Suprapubic skin (tissue), 4 donors: ENCODE measurements at regions not wholly inside any gene's neighbourhood (a gene's known extent, or its start where the extent isn't known, plus 50 kb on each side); places are given as distances from the start of the nearest gene placed in this dataset.
"Not testable (repeated sequence)": the region's sequence is repeated elsewhere in the genome, so short reads cannot be mapped to it uniquely, and the experiment has no call there.

Source experiments
- DNase-seq, 2 donors: peaks; one replicate each; pipeline ENCODE4 v3.0.0-alpha.2; 2019; ENCODE audit warnings: low spot score in 2 of 2
- H3K27ac ChIP-seq: fragments of 200-600 bp; sonication (generic); one replicate; pipeline ENCODE4 v1.5.1; 2019
- H3K27me3 ChIP-seq: fragments of 200-600 bp; sonication (generic); one replicate; pipeline ENCODE4 v1.5.1; 2019
- H3K36me3 ChIP-seq: fragments of 200-600 bp; sonication (generic); one replicate; pipeline ENCODE4 v1.5.1; 2019
- H3K4me1 ChIP-seq: fragments of 200-600 bp; sonication (generic); one replicate; pipeline ENCODE4 v1.5.1; 2019
- H3K4me3 ChIP-seq: fragments of 200-600 bp; sonication (generic); one replicate; pipeline ENCODE4 v1.5.1; 2019; ENCODE audit warnings: mild to moderate bottlenecking
- H3K9me3 ChIP-seq: fragments of 200-600 bp; sonication (generic); one replicate; pipeline ENCODE4 v1.5.1; 2019
- EP300 ChIP-seq: sonication (generic); formaldehyde crosslinking; IDR thresholded peaks from one replicate; pipeline ENCODE4 v1.6.1; 2017; ENCODE audit warnings: antibody characterized with exemption
- POLR2A ChIP-seq, 2 donors: fragments of 450-650 bp; IDR thresholded peaks; one replicate each; pipeline ENCODE4 v1.6.1; 2017; ENCODE audit warnings: antibody characterized with exemption in 2 of 2, mild to moderate bottlenecking in 2 of 2, moderate library complexity in 2 of 2
- POLR2AphosphoS5 ChIP-seq, 3 donors: sonication (generic); formaldehyde crosslinking; IDR thresholded peaks; one replicate each; pipeline ENCODE4 v1.6.1; 2017; ENCODE audit warnings: antibody characterized with exemption in 3 of 3
- WGBS: methylation state at CpG from one replicate; pipeline ENCODE4 v1.1.5; 2018; 5-methylcytosine and 5-hydroxymethylcytosine counted together
- TF ChIP-seq, protein P1 (sequence below), 2 donors: fragments of 200-600 bp in 1 of 2; fragments of 450-650 bp in 1 of 2; sonication (generic) in 1 of 2; IDR thresholded peaks; one replicate each; pipeline ENCODE4 v1.5.1; 2016 to 2019; ENCODE audit warnings: antibody characterized with exemption in 2 of 2, mild to moderate bottlenecking in 1 of 2, moderate library complexity in 1 of 2

DNA sequence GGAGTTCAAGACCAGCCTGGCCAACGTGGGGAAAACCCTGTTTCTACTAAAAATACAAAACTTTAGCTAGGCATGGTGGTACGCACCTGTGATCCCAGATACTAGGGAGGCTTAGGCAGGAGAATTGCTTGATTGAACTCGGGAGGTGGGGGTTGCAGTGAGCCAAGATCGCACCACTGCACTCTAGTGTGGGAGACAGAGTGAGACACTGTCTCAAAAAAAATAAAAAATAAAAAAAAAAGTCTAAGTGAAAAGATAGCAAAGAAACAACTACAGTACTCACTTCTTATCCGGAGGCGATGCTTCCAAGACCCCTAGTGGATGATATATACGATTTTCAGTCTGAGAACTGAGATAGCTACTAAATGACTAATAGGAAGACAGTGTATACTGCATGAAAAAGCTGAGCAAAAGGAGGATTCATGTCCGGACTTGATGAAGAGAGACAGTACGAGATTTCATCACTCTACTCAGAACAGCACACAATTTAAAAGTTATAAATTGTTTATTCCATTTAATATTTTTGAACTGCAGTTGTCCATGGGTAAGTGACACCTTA is 138.7 kb upstream of the GOLGA6L6 start:
- not testable (repeated sequence) for H3K9me3 ChIP-seq, H3K27me3 ChIP-seq, H3K27ac ChIP-seq, H3K36me3 ChIP-seq, DNase-seq, H3K4me1 ChIP-seq, H3K4me3 ChIP-seq
- WGBS, result 74% methylated on average over 5 of the region's 9 CpGs

DNA sequence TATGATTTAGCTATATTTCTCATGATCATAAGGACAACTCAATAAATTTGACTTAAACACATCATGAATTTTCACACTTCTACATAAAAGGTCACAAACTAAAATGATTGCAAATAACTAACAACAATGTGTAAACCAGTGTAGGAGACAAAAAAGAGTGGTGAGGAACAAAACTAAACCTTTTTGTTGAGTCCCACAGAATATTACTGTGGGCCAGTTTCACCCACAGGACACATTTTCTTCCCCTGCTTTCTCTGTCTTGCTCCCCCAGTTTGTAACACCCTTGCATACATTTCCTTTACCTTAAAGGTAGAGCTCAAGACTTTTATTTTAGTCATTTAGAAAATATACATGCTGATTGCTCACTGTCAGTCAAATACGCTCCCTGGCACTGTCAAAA is 130.9 kb upstream of the GOLGA6L6 start:
- no peaks in the 10 kb centered on the region for H3K9me3 ChIP-seq
- no peak overlapping the region for H3K4me3 ChIP-seq
- no peaks in the 10 kb centered on the region for H3K36me3 ChIP-seq
- TF ChIP-seq EP300, result no peak
- no peak for TF ChIP-seq POLR2A (IDR thresholded peaks at IDR 0.05)
- no peak for TF ChIP-seq POLR2AphosphoS5 (IDR thresholded peaks at IDR 0.05)
- TF ChIP-seq, protein P1, sequence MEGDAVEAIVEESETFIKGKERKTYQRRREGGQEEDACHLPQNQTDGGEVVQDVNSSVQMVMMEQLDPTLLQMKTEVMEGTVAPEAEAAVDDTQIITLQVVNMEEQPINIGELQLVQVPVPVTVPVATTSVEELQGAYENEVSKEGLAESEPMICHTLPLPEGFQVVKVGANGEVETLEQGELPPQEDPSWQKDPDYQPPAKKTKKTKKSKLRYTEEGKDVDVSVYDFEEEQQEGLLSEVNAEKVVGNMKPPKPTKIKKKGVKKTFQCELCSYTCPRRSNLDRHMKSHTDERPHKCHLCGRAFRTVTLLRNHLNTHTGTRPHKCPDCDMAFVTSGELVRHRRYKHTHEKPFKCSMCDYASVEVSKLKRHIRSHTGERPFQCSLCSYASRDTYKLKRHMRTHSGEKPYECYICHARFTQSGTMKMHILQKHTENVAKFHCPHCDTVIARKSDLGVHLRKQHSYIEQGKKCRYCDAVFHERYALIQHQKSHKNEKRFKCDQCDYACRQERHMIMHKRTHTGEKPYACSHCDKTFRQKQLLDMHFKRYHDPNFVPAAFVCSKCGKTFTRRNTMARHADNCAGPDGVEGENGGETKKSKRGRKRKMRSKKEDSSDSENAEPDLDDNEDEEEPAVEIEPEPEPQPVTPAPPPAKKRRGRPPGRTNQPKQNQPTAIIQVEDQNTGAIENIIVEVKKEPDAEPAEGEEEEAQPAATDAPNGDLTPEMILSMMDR (IDR thresholded peaks at IDR 0.05), result no peak
- H3K27me3 ChIP-seq, result no peaks in the 10 kb centered on the region
- no peak for DNase-seq
- no peaks in the 10 kb centered on the region for H3K4me1 ChIP-seq
- 63% methylated on average over 1 of the region's 1 CpG for WGBS
- no peak overlapping the region for H3K27ac ChIP-seq

DNA sequence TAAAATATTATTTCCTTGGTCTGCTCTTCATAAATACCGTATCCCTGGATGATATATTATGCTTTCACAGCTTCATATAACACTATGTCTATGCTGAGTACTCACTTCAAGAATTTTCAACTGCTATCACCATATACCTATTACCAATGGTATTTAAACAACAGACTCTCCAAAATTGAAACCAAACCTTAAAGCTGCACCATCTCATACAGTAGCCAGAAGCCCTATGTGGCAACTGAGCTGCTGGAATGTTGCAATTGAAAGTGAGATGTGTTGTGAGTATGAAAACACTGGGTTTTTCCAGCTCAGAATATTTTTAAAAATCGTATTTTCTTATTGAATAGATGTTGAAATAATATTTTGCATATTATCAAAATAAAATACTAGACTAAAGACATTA is 130.1 kb upstream of the GOLGA6L6 start:
- no peak overlapping the region for H3K4me3 ChIP-seq
- no peaks in the 10 kb centered on the region for H3K9me3 ChIP-seq
- DNase-seq, result no peak
- no peak for TF ChIP-seq EP300
- TF ChIP-seq POLR2A (IDR thresholded peaks at IDR 0.05), result no peak
- TF ChIP-seq, protein P1 (IDR thresholded peaks at IDR 0.05), result no peak
- TF ChIP-seq POLR2AphosphoS5 (IDR thresholded peaks at IDR 0.05), result no peak
- H3K27ac ChIP-seq, result no peak overlapping the region
- H3K4me1 ChIP-seq, result no peaks in the 10 kb centered on the region
- no peaks in the 10 kb centered on the region for H3K27me3 ChIP-seq
- 30% methylated on average over 2 of the region's 2 CpGs for WGBS
- H3K36me3 ChIP-seq, result no peaks in the 10 kb centered on the region

DNA sequence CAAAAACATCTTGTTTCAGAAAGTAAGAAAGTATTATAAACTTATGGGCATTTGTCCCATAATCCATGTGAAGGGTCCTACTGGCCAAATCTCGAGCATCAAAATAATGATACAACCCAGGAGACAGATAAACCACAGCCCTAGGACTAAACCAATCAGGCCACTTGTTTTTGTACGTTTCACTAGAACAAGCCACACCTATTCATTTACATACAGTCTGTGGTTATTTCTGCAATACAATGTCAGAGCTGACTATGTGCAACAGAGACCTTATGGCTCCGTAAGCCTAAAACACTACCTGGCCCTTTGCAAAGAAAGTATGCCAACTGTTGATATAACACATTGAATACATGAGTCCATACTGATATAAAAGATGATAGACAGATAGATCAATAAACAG is 124.8 kb upstream of the GOLGA6L6 start:
- not testable (repeated sequence) for H3K27ac ChIP-seq, DNase-seq, H3K4me1 ChIP-seq, H3K4me3 ChIP-seq, H3K36me3 ChIP-seq, H3K9me3 ChIP-seq, H3K27me3 ChIP-seq
- TF ChIP-seq, protein P1 (IDR thresholded peaks at IDR 0.05), result peak in 1 of 2 donors; percentile 2
- WGBS, result 52% methylated on average over 3 of the region's 3 CpGs

DNA sequence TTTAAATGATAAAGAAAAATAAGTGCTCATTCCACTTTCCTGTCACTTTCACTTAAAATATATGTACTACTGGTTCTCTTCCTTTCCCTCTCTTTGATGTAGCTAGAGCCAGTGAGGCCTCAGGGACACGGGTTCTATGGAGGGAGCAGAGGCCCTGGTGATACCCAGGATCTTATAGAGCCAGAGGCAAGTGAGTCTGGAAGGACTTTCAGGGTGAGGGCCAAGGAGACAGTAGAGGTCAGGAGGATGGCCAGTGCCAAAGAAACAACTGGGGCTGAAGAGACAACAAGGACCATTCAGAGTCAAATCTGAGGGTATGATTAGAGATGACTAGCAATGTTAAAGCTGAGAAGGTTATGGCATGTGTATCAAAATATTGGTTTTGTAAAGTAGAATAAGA is 124.1 kb upstream of the GOLGA6L6 start:
- no peak for DNase-seq

More for the DNA sequence above, 124.1 kb upstream of the GOLGA6L6 start:
- no peak overlapping the region for H3K4me3 ChIP-seq
- H3K9me3 ChIP-seq, result no peaks in the 10 kb centered on the region
- TF ChIP-seq EP300 (no peak), POLR2AphosphoS5 (IDR thresholded peaks at IDR 0.05) (no peak), POLR2A (IDR thresholded peaks at IDR 0.05) (no peak)
- TF ChIP-seq, protein P1 (IDR thresholded peaks at IDR 0.05), result no peak
- no peaks in the 10 kb centered on the region for H3K4me1 ChIP-seq
- H3K36me3 ChIP-seq, result no peaks in the 10 kb centered on the region
- 45% methylated on average over 1 of the region's 1 CpG for WGBS
- H3K27me3 ChIP-seq, result no peaks in the 10 kb centered on the region
- no peak overlapping the region for H3K27ac ChIP-seq
